GM23338 (cell line): ENCODE measurements at regions not wholly inside any gene's neighbourhood (a gene's known extent, or its start where the extent isn't known, plus 50 kb on each side); places are given as distances from the start of the nearest gene placed in this dataset.
A peak's percentile ranks its signal among the peaks of the same experiment; 100 is the strongest.

Source experiments
- ATAC-seq: fragments of 200-7000 bp; cut with Tn5 transposase; 3 replicates; pipeline ENCODE4 v1.9.1; 2020
- DNase-seq: peaks from one replicate; pipeline ENCODE4 v3.0.0-alpha.2; 2015; ENCODE audit warnings: low spot score
- H2AFZ ChIP-seq: fragments of 200-600 bp; sonication (generic); 2 replicates; pipeline ENCODE4 v1.8.0; 2016; ENCODE audit warnings: antibody characterized with exemption, mild to moderate bottlenecking, moderate library complexity
- H3F3A ChIP-seq: fragments of 200-600 bp; sonication (generic); replicated peaks from 2 replicates; pipeline ENCODE4 v1.8.0; 2017; ENCODE audit warnings: antibody characterized with exemption, mixed run types, low read depth
- H3K27ac ChIP-seq: fragments of 200-600 bp; sonication (generic); 2 replicates; pipeline ENCODE4 v1.6.1; 2016; ENCODE audit warnings: low read depth
- H3K27me3 ChIP-seq: fragments of 200-600 bp; sonication (generic); 2 replicates; pipeline ENCODE4 v1.8.0; 2016; ENCODE audit warnings: mild to moderate bottlenecking, mixed run types, moderate library complexity; ENCODE audit not compliant: insufficient read depth
- H3K36me3 ChIP-seq: fragments of 200-600 bp; sonication (generic); 2 replicates; pipeline ENCODE4 v1.8.0; 2016; ENCODE audit warnings: mild to moderate bottlenecking; ENCODE audit not compliant: insufficient read depth
- H3K4me1 ChIP-seq: fragments of 200-600 bp; sonication (generic); 2 replicates; pipeline ENCODE4 v1.8.0; 2016; ENCODE audit warnings: mild to moderate bottlenecking, moderate library complexity; ENCODE audit not compliant: insufficient read depth
- H3K4me2 ChIP-seq: fragments of 200-600 bp; sonication (generic); 2 replicates; pipeline ENCODE4 v1.7.1; 2017; ENCODE audit warnings: mixed run types
- H3K4me3 ChIP-seq: fragments of 200-600 bp; sonication (generic); 2 replicates; pipeline ENCODE4 v1.6.1; 2016; ENCODE audit warnings: mixed run types
- H3K79me2 ChIP-seq: fragments of 200-600 bp; sonication (generic); replicated peaks from 2 replicates; pipeline ENCODE4 v1.8.0; 2017; ENCODE audit warnings: mild to moderate bottlenecking; ENCODE audit not compliant: insufficient read depth
- H3K9me2 ChIP-seq: fragments of 200-600 bp; sonication (generic); 2 replicates; pipeline ENCODE4 v1.8.0; 2017; ENCODE audit not compliant: insufficient read depth
- H4K20me1 ChIP-seq: fragments of 200-600 bp; sonication (generic); replicated peaks from 2 replicates; pipeline ENCODE4 v1.8.0; 2017; ENCODE audit warnings: mild to moderate bottlenecking; ENCODE audit not compliant: insufficient read depth
- H3K27ac Mint-ChIP-seq: 2 replicates; pipeline ENCODE4 v1.8.0; 2020; ENCODE audit warnings: inconsistent platforms, mild to moderate bottlenecking, moderate library complexity, mixed read lengths
- H3K27me3 Mint-ChIP-seq: 3 replicates; pipeline ENCODE4 v1.8.0; 2022; ENCODE audit warnings: low read depth, mild to moderate bottlenecking, moderate library complexity, mixed read lengths, inconsistent platforms; ENCODE audit not compliant: insufficient read depth, poor library complexity
- H3K36me3 Mint-ChIP-seq: 3 replicates; pipeline ENCODE4 v1.8.0; 2021; ENCODE audit warnings: low read depth, mild to moderate bottlenecking, inconsistent platforms, moderate library complexity, mixed read lengths
- H3K4me1 Mint-ChIP-seq: 3 replicates; pipeline ENCODE4 v1.8.0; 2020; ENCODE audit warnings: mild to moderate bottlenecking, inconsistent platforms, mixed read lengths
- H3K4me3 Mint-ChIP-seq: 3 replicates; pipeline ENCODE4 v1.8.0; 2021; ENCODE audit warnings: moderate library complexity, mild to moderate bottlenecking, inconsistent platforms, mixed read lengths
- H3K9me3 Mint-ChIP-seq: 3 replicates; pipeline ENCODE4 v1.8.0; 2020; ENCODE audit warnings: moderate library complexity, mild to moderate bottlenecking, inconsistent platforms, mixed read lengths
- CREB1 ChIP-seq: fragments of 250-450 bp; sonication (Bioruptor Pico); IDR thresholded peaks from 2 replicates; pipeline ENCODE4 v1.5.0; 2020; ENCODE audit warnings: low read depth, mild to moderate bottlenecking, moderate library complexity
- NANOG ChIP-seq: IDR thresholded peaks from 2 replicates; pipeline ENCODE4 v1.6.1; 2016; ENCODE audit warnings: antibody characterized with exemption, borderline replicate concordance
- ZNF114 ChIP-seq: fragments of 250-450 bp; sonication (Bioruptor Pico); IDR thresholded peaks from 2 replicates; pipeline ENCODE4 v1.5.0; 2020; ENCODE audit warnings: mild to moderate bottlenecking, moderate library complexity
- ZNF462 ChIP-seq: fragments of 250-450 bp; sonication (Bioruptor Pico); IDR thresholded peaks from 2 replicates; pipeline ENCODE4 v1.5.0; 2020; ENCODE audit warnings: mild to moderate bottlenecking, moderate library complexity

DNA sequence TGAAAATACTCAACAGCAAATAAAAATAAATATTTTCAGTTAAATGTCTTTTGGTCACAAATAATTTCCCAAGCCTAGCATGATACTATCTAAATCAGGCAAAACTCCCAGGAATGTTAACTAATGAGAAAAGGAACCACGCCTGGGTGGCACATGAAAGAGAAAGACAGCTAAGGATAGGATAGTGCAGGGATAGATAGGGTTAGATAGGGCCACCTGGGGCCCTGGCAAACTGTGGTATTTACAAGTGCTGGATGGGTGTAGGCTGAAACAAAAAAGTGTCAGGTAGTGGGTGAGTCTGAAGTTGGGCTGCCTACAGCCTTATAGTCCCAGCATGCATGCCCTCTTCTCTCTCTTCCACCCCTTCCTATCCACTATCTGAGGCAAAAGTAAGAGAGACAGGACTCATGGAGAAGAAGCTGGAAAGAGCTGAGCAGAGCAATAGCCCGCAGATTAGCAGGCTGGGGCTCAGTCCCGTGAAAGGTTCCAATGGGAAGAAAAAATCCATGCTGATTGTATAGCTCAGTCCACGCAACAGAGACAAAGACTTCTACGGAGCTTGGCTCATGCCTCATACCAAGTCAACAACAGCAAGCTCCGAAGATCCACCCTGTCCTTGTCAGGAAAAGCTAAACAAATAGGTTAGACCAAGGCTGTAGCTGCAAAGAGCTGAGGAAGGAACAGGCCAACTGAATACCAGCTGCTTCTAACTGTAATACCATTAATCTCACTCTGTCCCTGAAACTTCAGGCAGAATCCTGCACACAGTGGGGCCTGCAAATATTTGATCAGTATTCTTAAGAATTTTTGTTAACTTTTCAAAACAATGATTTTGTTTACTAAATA lies 342.1 kb upstream of the ATP11B start:
- H3K27me3 ChIP-seq: no peaks in the 10 kb centered on the region
- peaks cover 16% of the 10 kb centered on the region; the same call in 2 of the 3 replicates for H3K4me1 Mint-ChIP-seq
- H3K27ac ChIP-seq: no peak overlapping the region
- no peak overlapping the region for H3K4me2 ChIP-seq
- ATAC-seq (peak; percentile 95), DNase-seq (peak; percentile 36)
- H3K9me2 ChIP-seq: no peaks in the 10 kb centered on the region
- no peaks in the 10 kb centered on the region for H3F3A ChIP-seq
- peaks cover 5% of the 10 kb centered on the region for H3K9me3 Mint-ChIP-seq
- TF ChIP-seq NANOG (no peak), ZNF462 (CRISPR knock-in tag) (no peak), ZNF114 (no peak)
- no peaks in the 10 kb centered on the region for H3K36me3 ChIP-seq
- no peaks in the 10 kb centered on the region for H4K20me1 ChIP-seq
- no peaks in the 10 kb centered on the region; the same call in 2 of the 3 replicates for H3K36me3 Mint-ChIP-seq
- H3K4me3 ChIP-seq: no peak overlapping the region
- H3K4me3 Mint-ChIP-seq: no peak overlapping the region
- H3K79me2 ChIP-seq: no peaks in the 10 kb centered on the region
- H2AFZ ChIP-seq: peak overlapping the region; percentile 77
- no peak overlapping the region for H3K27ac Mint-ChIP-seq
- no peaks in the 10 kb centered on the region; the same call in 1 of the 2 replicates for H3K4me1 ChIP-seq
- H3K27me3 Mint-ChIP-seq: peaks cover 9% of the 10 kb centered on the region

DNA sequence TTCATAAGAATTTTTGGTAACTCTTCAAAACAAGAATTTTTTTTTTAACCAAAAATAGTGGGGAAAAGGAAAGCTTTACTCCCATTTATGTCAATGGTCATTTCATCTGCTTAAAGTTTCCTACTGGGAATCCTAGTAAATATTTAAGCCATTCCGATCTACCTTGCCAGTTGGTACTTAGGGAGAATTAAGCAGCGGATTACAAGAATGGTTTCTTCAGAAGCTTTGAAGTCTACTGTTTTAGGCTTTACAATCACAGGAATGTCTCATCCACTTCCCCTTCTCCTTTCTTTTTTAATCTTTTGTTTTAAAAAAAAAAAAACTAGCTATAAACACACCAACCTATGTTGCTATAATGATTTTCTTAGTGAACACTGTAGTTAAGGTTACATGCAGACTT lies 341.4 kb upstream of the ATP11B start:
- Histone ChIP-seq H2AFZ (no peak overlapping the region), H4K20me1 (no peaks in the 10 kb centered on the region), H3F3A (no peaks in the 10 kb centered on the region), H3K4me3 (no peak overlapping the region), H3K79me2 (no peaks in the 10 kb centered on the region), H3K4me2 (no peak overlapping the region), H3K27ac (no peak overlapping the region), H3K9me2 (no peaks in the 10 kb centered on the region), H3K27me3 (no peaks in the 10 kb centered on the region), H3K4me1 (no peaks in the 10 kb centered on the region; the same call in 1 of the 2 replicates), H3K36me3 (no peaks in the 10 kb centered on the region)
- Mint-ChIP-seq H3K27me3 (peaks cover 5% of the 10 kb centered on the region), H3K9me3 (peaks cover 5% of the 10 kb centered on the region), H3K27ac (no peak overlapping the region), H3K4me3 (no peak overlapping the region), H3K4me1 (peaks cover 16% of the 10 kb centered on the region; the same call in 2 of the 3 replicates), H3K36me3 (no peaks in the 10 kb centered on the region; the same call in 2 of the 3 replicates)
- DNase-seq (peak; percentile 19), ATAC-seq (no peak)
- no peak for TF ChIP-seq CREB1 (CRISPR knock-in tag)
- TF ChIP-seq ZNF462 (CRISPR knock-in tag): no peak
- no peak for TF ChIP-seq ZNF114
